GM12873 (cell line): ENCODE measurements at regions not wholly inside any gene's neighbourhood (a gene's known extent, or its start where the extent isn't known, plus 50 kb on each side); places are given as distances from the start of the nearest gene placed in this dataset.

Source experiments
- CTCF ChIP-seq: IDR thresholded peaks from 2 replicates; pipeline ENCODE4 v1.5.1; 2012; ENCODE audit warnings: low read depth, mild to moderate bottlenecking, moderate library complexity, low read length, control low read depth; ENCODE audit not compliant: insufficient read depth; ENCODE audit errors: missing control alignments

GRCh38 chr10:2300231-2300630, 562.9 kb upstream of the ADARB2 start:
- no peak for TF ChIP-seq CTCF

- TF ChIP-seq CTCF: no peak
These were observed 559.0 kb upstream of the ADARB2 start for GRCh38 chr10:2296179-2296891.

DNA sequence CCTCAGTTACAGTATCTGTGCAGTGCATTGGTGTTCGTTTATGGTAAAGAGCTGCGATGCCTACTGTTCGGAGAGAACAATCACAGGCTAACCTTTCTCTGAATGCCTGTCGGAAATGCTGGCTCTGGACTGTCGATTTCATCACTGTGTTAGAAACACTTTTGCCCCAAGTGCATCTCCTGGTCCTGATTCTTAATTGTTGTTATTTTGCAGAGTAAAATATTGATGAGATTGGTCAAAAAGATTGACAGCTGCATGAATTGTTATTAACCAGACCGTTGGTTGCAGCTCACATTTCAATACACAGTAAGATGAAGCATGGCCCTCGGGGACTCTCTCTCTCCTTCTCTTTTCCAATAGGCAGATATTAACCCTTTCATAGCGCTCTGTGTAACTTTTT, 557.4 kb upstream of the ADARB2 start:
- TF ChIP-seq CTCF: no peak

- no peak for TF ChIP-seq CTCF
These were observed 546.7 kb upstream of the ADARB2 start for GRCh38 chr10:2284071-2284470.

- TF ChIP-seq CTCF: no peak
These were observed 544.9 kb upstream of the ADARB2 start for GRCh38 chr10:2282202-2282601.

DNA sequence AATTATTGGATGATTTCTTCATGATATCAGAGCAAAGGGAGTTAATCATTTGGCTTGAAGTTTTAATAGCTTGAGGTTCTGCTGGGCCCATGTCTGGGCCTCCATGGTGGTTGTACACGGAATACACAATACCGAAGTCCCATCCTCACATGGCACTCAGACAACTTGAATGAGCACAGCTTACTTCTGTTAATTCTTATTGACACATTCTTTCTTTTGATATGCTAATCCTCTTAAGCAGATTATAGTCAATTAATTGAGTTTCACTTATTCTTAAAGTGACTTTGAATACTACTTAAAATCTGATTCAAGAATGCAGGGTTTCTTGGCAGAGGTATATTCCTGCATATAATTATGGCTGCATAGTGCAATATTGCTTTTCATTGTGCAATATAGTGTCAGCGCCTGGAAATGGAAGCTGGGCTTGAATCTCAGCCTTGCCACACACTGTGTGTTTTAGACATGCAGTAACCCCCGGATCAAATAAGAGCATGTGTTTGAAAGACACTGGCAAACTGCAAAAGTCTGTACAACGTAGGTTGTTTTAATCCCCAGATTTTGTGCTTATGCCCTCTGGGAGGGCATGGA, 543.5 kb upstream of the ADARB2 start:
- TF ChIP-seq CTCF: no peak

DNA sequence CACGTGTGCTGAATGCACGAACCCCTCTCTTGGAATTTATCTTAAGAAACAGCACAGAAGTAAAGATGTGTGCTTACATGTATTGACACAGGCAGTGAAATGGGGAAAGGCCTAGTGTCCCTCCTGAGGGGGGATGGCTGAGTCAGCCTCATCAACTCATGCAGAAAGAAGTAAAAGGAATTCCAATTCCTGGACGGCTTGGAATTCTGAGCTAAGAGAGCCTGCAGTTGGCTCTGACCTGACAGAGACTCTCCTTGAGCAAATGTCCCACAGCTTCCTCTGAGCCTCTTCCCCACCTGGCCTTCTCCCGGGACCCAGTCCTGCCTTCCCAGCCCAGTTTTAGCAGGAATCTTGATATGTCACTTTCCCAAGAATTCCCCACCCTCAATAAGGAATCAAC, 542.4 kb upstream of the ADARB2 start:
- no peak for TF ChIP-seq CTCF
